NB4 (cell line): ENCODE measurements at regions not wholly inside any gene's neighbourhood (a gene's known extent, or its start where the extent isn't known, plus 50 kb on each side); places are given as distances from the start of the nearest gene placed in this dataset.

Source experiments
- DNase-seq: peaks from one replicate; pipeline ENCODE4 v3.0.0; 2010; ENCODE audit warnings: low read depth
- H3K4me3 ChIP-seq: one replicate; pipeline ENCODE4 v1.5.1; 2011; ENCODE audit warnings: mild to moderate bottlenecking, low read depth, low read length, moderate library complexity
- CTCF ChIP-seq: IDR thresholded peaks from one replicate; pipeline ENCODE4 v1.5.1; 2012; ENCODE audit warnings: low read depth, low read length
- MAX ChIP-seq: IDR thresholded peaks from 2 replicates; pipeline ENCODE4 v1.6.1; 2011; ENCODE audit warnings: low read depth, low read length
- MYC ChIP-seq: IDR thresholded peaks from 2 replicates; pipeline ENCODE4 v1.6.1; 2011; ENCODE audit warnings: low read depth, low read length
- POLR2A ChIP-seq: IDR thresholded peaks from 2 replicates; pipeline ENCODE4 v1.6.1; 2011; ENCODE audit warnings: mild to moderate bottlenecking; ENCODE audit not compliant: insufficient read length; ENCODE audit errors: extremely low read depth

GRCh38 chr13:90427322-90428272 is 919.9 kb upstream of the MIR17HG start:
- no peak for DNase-seq
- no peak for TF ChIP-seq POLR2A
- no peak for TF ChIP-seq MYC
- TF ChIP-seq MAX: no peak
- TF ChIP-seq CTCF: no peak
- H3K4me3 ChIP-seq: no peak overlapping the region

GRCh38 chr13:90428522-90429210 is 918.8 kb upstream of the MIR17HG start:
- H3K4me3 ChIP-seq: no peak overlapping the region
- DNase-seq: no peak
- TF ChIP-seq MYC: no peak
- no peak for TF ChIP-seq MAX
- no peak for TF ChIP-seq CTCF
- TF ChIP-seq POLR2A: no peak

- no peak for DNase-seq
- H3K4me3 ChIP-seq: no peak overlapping the region
- TF ChIP-seq MAX (no peak), CTCF (no peak), MYC (no peak), POLR2A (no peak)
These were observed 917.4 kb upstream of the MIR17HG start for GRCh38 chr13:90430127-90430526.

- TF ChIP-seq POLR2A (no peak), MYC (no peak), MAX (no peak)
- no peak overlapping the region for H3K4me3 ChIP-seq
- DNase-seq: no peak
These were observed 910.8 kb upstream of the MIR17HG start for GRCh38 chr13:90436697-90437096.

- no peak for DNase-seq
- TF ChIP-seq POLR2A (no peak), MYC (no peak), MAX (no peak), CTCF (no peak)
- no peak overlapping the region for H3K4me3 ChIP-seq
These were observed 908.9 kb upstream of the MIR17HG start for GRCh38 chr13:90438576-90438975.

- H3K4me3 ChIP-seq: no peak overlapping the region
- TF ChIP-seq MAX (no peak), CTCF (no peak), MYC (no peak), POLR2A (no peak)
- DNase-seq: no peak
These were observed 904.2 kb upstream of the MIR17HG start for GRCh38 chr13:90443268-90443667.
